HCT116 (cell line): ENCODE measurements at regions not wholly inside any gene's neighbourhood (a gene's known extent, or its start where the extent isn't known, plus 50 kb on each side); places are given as distances from the start of the nearest gene placed in this dataset.

Experiments used
- ATAC-seq: fragments of 200-7000 bp; cut with Tn5 transposase; 2 replicates; pipeline ENCODE4 v1.9.1; 2020; ENCODE audit warnings: mild to moderate bottlenecking, moderate library complexity
- BruUV-seq: library from RNA; stranded (reverse); fragments of 400-500 nt; replicated peaks from 2 replicates; lab custom pipeline; 2021; lab: Mats Ljungman, UMichigan
- CTCF ChIA-PET: fragments of 300-600 bp; sonication (Branson Sonifier 250); formaldehyde crosslinking; loops from one replicate; lab custom pipeline; 2021; ENCODE audit warnings: antibody characterized with exemption; lab: Charles Lee
- POLR2A ChIA-PET: fragments of 300-600, 350-600 bp; sonication (Branson Sonifier 250); formaldehyde crosslinking; loops from one replicate; lab custom pipeline; 2021; ENCODE audit warnings: antibody characterized with exemption; lab: Charles Lee
- RAD21 ChIA-PET, 2 experiments: fragments of 300-600 bp; sonication (Branson Sonifier 250); formaldehyde crosslinking; loops; one replicate each; lab custom pipeline; 2023; ENCODE audit warnings: low total read pairs in 2 of 2; ENCODE audit not compliant: uncharacterized antibody in 2 of 2, unreplicated experiment in 2 of 2, low non-redundant PET in 1 of 2; lab: Charles Lee
- DNase-seq: peaks from one replicate; pipeline ENCODE4 v3.0.0-alpha.2; 2010; ENCODE audit warnings: low read depth, low spot score
- H2AFZ ChIP-seq: fragments of 200-600 bp; shearing (Covaris generic), sonication (generic); 2 replicates; pipeline ENCODE4 v1.6.1; 2017; ENCODE audit warnings: low read depth, mixed run types, mixed read lengths, antibody characterized with exemption, low read length; ENCODE audit not compliant: poor library complexity, severe bottlenecking
- H3K27ac ChIP-seq: 2 replicates; pipeline ENCODE4 v1.5.1; 2012; ENCODE audit warnings: low read depth, low read length
- H3K27me3 ChIP-seq: fragments of 200-600 bp; sonication (generic); 2 replicates; pipeline ENCODE4 v1.6.1; 2016; ENCODE audit warnings: mixed run types, low read length, mixed read lengths; ENCODE audit not compliant: insufficient read depth
- H3K36me3 ChIP-seq, 2 experiments: fragments of 200-500 bp in 1 of 2; fragments of 200-600 bp in 1 of 2; sonication (Bioruptor generic) in 1 of 2; sonication (generic) in 1 of 2; 2 replicates each; pipeline versions ENCODE4 v1.5.1 to v1.6.1; 2014 to 2016; ENCODE audit warnings: low read length in 2 of 2, inconsistent platforms in 1 of 2, mixed read lengths in 1 of 2, mixed run types in 1 of 2; ENCODE audit not compliant: insufficient read depth in 2 of 2, control insufficient read depth in 1 of 2
- H3K4me1 ChIP-seq, 2 experiments: fragments of 200-600 bp in 1 of 2; sonication (generic) in 1 of 2; 2 replicates each; pipeline versions ENCODE4 v1.5.1 to v1.6.1; 2012 to 2017; ENCODE audit warnings: low read length in 2 of 2, inconsistent platforms in 1 of 2, mild to moderate bottlenecking in 1 of 2, mixed read lengths in 1 of 2, mixed run types in 1 of 2, moderate library complexity in 1 of 2; ENCODE audit not compliant: insufficient read depth in 2 of 2, control insufficient read depth in 1 of 2
- H3K4me2 ChIP-seq: fragments of 200-600 bp; sonication (generic); 2 replicates; pipeline ENCODE4 v1.6.1; 2017; ENCODE audit warnings: mixed run types, low read length, mixed read lengths
- H3K4me3 ChIP-seq, 2 experiments: fragments of 200-600 bp in 1 of 2; sonication (generic) in 1 of 2; replicated peaks in 1 of 2; 2 replicates each; pipeline ENCODE4 v1.5.1; 2011 to 2016; ENCODE audit warnings: low read length in 2 of 2, control low read depth in 1 of 2, low read depth in 1 of 2, mild to moderate bottlenecking in 1 of 2, mixed read lengths in 1 of 2, mixed run types in 1 of 2
- H3K79me2 ChIP-seq: fragments of 200-600 bp; sonication (generic); 2 replicates; pipeline ENCODE4 v1.6.1; 2017; ENCODE audit warnings: mild to moderate bottlenecking, mixed run types, low read length, moderate library complexity, mixed read lengths; ENCODE audit not compliant: insufficient read depth
- H3K9ac ChIP-seq: fragments of 200-600 bp; sonication (generic); 2 replicates; pipeline ENCODE4 v1.6.1; 2016; ENCODE audit warnings: low read length, mixed read lengths
- H3K9me2 ChIP-seq: fragments of 200-600 bp; sonication (generic), shearing (Covaris generic); 2 replicates; pipeline ENCODE4 v1.6.1; 2017; ENCODE audit warnings: mixed run types, mild to moderate bottlenecking, moderate library complexity; ENCODE audit not compliant: insufficient read depth
- H3K9me3 ChIP-seq, 2 experiments: fragments of 200-500 bp in 1 of 2; fragments of 200-600 bp in 1 of 2; sonication (Bioruptor generic) in 1 of 2; sonication (generic) in 1 of 2; 2 replicates each; pipeline ENCODE4 v1.6.1; 2014 to 2017; ENCODE audit warnings: low read length in 2 of 2, mixed read lengths in 2 of 2, inconsistent platforms in 1 of 2, low read depth in 1 of 2, mild to moderate bottlenecking in 1 of 2, mixed run types in 1 of 2, moderate library complexity in 1 of 2; ENCODE audit not compliant: control insufficient read depth in 1 of 2, insufficient read depth in 1 of 2
- H4K20me1 ChIP-seq: fragments of 200-600 bp; sonication (generic), shearing (Covaris generic); 2 replicates; pipeline ENCODE4 v1.6.1; 2017; ENCODE audit warnings: mixed run types, mild to moderate bottlenecking, moderate library complexity; ENCODE audit not compliant: insufficient read depth
- ATF3 ChIP-seq: IDR thresholded peaks from 2 replicates; pipeline ENCODE4 v1.6.1; 2012
- JUND ChIP-seq: IDR thresholded peaks from 2 replicates; pipeline ENCODE4 v1.6.1; 2012
- POLR2A ChIP-seq: IDR thresholded peaks from 2 replicates; pipeline ENCODE4 v1.7.0; 2011; ENCODE audit warnings: borderline replicate concordance; ENCODE audit not compliant: insufficient read depth, insufficient read length; ENCODE audit errors: extremely low read depth
- POLR2AphosphoS5 ChIP-seq: IDR thresholded peaks from 2 replicates; pipeline ENCODE4 v1.6.1; 2011; ENCODE audit warnings: mild to moderate bottlenecking, low read depth, low read length, moderate library complexity
- SP1 ChIP-seq: IDR thresholded peaks from 2 replicates; pipeline ENCODE4 v1.6.1; 2012; ENCODE audit warnings: low read depth
- intact Hi-C: fragments of 100-400 bp; cut with micrococcal nuclease; formaldehyde crosslinking; loops from 2 replicates; pipeline ENCODE4 v1.10.0; 2022

GRCh38 chr6:109260126-109260525 is 122.1 kb downstream of the CD164 start:
- no peaks in the 10 kb centered on the region for H3K9me2 ChIP-seq
- H3K27me3 ChIP-seq: no peaks in the 10 kb centered on the region
- intact Hi-C loops: no loop called here
- no peak overlapping the region for H2AFZ ChIP-seq
- no peak overlapping the region for H3K4me3 ChIP-seq
- no peaks in the 10 kb centered on the region for H3K79me2 ChIP-seq
- BruUV-seq: no TSS peak
- no peaks in the 10 kb centered on the region for H3K36me3 ChIP-seq
- H3K9me3 ChIP-seq: no peaks in the 10 kb centered on the region
- ChIA-PET CTCF (no interaction called here), RAD21 (no interaction called here), POLR2A (no interaction called here)
- H3K4me1 ChIP-seq: no peaks in the 10 kb centered on the region
- H3K9ac ChIP-seq: no peak overlapping the region
- no peak overlapping the region for H3K4me2 ChIP-seq
- DNase-seq (no peak), ATAC-seq (no peak)
- no peak for TF ChIP-seq ATF3
- no peak overlapping the region for H3K27ac ChIP-seq
- H4K20me1 ChIP-seq: no peaks in the 10 kb centered on the region

- Histone ChIP-seq H3K9me3 (no peaks in the 10 kb centered on the region), H3K79me2 (no peaks in the 10 kb centered on the region), H3K9ac (no peak overlapping the region), H3K4me2 (no peak overlapping the region), H3K27me3 (no peaks in the 10 kb centered on the region), H2AFZ (no peak overlapping the region), H3K27ac (no peak overlapping the region)
- ChIA-PET POLR2A (no interaction called here), RAD21 (no interaction called here)
- TF ChIP-seq SP1 (no peak), POLR2A (no peak), JUND (no peak), POLR2AphosphoS5 (no peak)
- TF ChIP-seq, all 23 proteins: peak for 0
- no TSS peak for BruUV-seq
- H3K4me3 ChIP-seq: no peak overlapping the region
- ATAC-seq: no peak
- no peaks in the 10 kb centered on the region for H3K9me2 ChIP-seq
- no peak for DNase-seq
- no peaks in the 10 kb centered on the region for H3K4me1 ChIP-seq
- no peaks in the 10 kb centered on the region for H3K36me3 ChIP-seq
- intact Hi-C loops: no loop called here
- H4K20me1 ChIP-seq: no peaks in the 10 kb centered on the region
- CTCF ChIA-PET: no interaction called here
These were observed 124.1 kb downstream of the CD164 start for GRCh38 chr6:109258129-109258528.
